ENCODE measurements at regions not wholly inside any gene's neighbourhood (a gene's known extent, or its start where the extent isn't known, plus 50 kb on each side); places are given as distances from the start of the nearest gene placed in this dataset.

DNA sequence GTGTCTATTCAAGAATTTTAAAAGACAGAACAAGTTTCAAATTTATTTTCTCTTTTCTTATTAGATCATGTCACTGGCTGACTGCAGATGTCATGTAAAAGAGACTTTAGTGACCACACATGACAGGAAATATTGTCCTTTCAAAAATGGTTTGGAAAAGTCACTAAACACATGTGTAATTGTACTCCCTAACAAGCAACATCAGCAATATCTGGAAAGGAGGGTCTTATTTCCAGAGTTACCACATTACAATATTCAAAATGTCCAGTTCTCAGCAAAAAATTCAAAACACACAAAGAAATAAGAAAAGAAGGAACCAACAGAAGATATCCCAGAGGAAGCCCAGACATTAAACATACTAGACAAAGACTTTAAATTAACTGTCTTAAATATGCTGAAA, 197.1 kb downstream of the EN1 start:
- TF ChIP-seq, protein P1, sequence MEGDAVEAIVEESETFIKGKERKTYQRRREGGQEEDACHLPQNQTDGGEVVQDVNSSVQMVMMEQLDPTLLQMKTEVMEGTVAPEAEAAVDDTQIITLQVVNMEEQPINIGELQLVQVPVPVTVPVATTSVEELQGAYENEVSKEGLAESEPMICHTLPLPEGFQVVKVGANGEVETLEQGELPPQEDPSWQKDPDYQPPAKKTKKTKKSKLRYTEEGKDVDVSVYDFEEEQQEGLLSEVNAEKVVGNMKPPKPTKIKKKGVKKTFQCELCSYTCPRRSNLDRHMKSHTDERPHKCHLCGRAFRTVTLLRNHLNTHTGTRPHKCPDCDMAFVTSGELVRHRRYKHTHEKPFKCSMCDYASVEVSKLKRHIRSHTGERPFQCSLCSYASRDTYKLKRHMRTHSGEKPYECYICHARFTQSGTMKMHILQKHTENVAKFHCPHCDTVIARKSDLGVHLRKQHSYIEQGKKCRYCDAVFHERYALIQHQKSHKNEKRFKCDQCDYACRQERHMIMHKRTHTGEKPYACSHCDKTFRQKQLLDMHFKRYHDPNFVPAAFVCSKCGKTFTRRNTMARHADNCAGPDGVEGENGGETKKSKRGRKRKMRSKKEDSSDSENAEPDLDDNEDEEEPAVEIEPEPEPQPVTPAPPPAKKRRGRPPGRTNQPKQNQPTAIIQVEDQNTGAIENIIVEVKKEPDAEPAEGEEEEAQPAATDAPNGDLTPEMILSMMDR (conservative IDR thresholded peaks at IDR 0.05; ENCODE audit: low read depth, low read length) = no peak
- no peak for TF ChIP-seq EZH2 (IDR thresholded peaks at IDR 0.05; ENCODE audit: borderline replicate concordance, low read depth, low read length, poor library complexity, severe bottlenecking)

Data from A673 (cell line).